ENCODE measurements at regions not wholly inside any gene's neighbourhood (a gene's known extent, or its start where the extent isn't known, plus 50 kb on each side); places are given as distances from the start of the nearest gene placed in this dataset.
A peak's percentile ranks its signal among the peaks of the same experiment; 100 is the strongest.

DNA sequence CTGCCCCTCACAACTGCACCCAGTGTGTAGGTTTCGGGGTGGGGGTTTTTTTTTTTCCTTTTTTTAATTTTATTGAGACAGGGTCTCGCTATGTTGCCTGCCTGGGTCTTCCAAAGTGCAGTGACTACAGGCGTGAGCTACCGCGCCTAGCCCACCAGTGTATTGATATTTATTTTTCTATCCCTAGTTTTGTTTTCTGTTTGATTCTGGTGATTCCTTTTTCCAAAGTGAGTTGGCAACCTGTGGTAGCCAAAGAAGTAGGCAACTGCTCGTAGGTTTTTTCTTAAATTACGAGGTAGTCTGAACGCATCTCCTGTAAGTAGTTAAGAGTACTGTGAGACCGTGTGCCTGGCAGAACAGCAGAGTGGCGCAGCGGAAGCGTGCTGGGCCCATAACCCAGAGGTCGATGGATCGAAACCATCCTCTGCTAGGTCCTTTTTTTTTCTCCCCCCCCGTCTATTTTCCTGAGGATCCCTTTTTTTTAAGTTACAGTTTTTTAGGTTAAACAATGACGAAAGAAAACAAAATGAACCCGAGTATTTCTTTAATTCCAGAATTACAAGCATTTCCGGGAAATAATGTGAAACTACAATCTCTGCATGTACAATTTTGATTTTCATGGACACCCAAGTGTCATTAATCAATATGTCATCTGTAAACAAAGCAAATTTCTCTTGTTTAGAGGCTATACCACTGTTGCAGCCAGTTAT, 78.7 kb upstream of the BTN3A2 start:
- Histone ChIP-seq H3K9ac (ENCODE audit: low read length in 3 of 3) (peak overlapping the region; percentile 87 to 100 (median 88)), H3K27ac (ENCODE audit: low read depth in 2 of 2, low read length in 2 of 2) (peak overlapping the region; percentile 91 to 92), H3K36me3 (ENCODE audit: control insufficient read depth in 2 of 3, insufficient read depth in 3 of 3, low read length in 3 of 3) (no peaks in the 10 kb centered on the region), H3K4me3 (ENCODE audit: low read length in 3 of 3) (peak overlapping the region; percentile 82 to 100 (median 85)), H3K9me3 (ENCODE audit: control insufficient read depth in 2 of 3, insufficient read depth in 1 of 3, low read length in 3 of 3) (no peaks in the 10 kb centered on the region), H3K4me1 (ENCODE audit: control insufficient read depth in 2 of 3, insufficient read depth in 2 of 3, low read depth in 1 of 3, low read length in 3 of 3) (peaks cover 0 to 4% (median 0%) of the 10 kb centered on the region in 3 donors), H3K27me3 (ENCODE audit: control insufficient read depth, insufficient read depth, low read length) (no peaks in the 10 kb centered on the region)
- intact Hi-C loops (cut with DNase I) = no loop called here
- TF ChIP-seq, protein P1, sequence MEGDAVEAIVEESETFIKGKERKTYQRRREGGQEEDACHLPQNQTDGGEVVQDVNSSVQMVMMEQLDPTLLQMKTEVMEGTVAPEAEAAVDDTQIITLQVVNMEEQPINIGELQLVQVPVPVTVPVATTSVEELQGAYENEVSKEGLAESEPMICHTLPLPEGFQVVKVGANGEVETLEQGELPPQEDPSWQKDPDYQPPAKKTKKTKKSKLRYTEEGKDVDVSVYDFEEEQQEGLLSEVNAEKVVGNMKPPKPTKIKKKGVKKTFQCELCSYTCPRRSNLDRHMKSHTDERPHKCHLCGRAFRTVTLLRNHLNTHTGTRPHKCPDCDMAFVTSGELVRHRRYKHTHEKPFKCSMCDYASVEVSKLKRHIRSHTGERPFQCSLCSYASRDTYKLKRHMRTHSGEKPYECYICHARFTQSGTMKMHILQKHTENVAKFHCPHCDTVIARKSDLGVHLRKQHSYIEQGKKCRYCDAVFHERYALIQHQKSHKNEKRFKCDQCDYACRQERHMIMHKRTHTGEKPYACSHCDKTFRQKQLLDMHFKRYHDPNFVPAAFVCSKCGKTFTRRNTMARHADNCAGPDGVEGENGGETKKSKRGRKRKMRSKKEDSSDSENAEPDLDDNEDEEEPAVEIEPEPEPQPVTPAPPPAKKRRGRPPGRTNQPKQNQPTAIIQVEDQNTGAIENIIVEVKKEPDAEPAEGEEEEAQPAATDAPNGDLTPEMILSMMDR (IDR thresholded peaks at IDR 0.05; ENCODE audit: borderline replicate concordance, extremely low read depth, insufficient read depth) = no peak
- DNase-seq = peak; percentile 84 to 93 (median 90)
- no peak for FAIRE-seq

DNA sequence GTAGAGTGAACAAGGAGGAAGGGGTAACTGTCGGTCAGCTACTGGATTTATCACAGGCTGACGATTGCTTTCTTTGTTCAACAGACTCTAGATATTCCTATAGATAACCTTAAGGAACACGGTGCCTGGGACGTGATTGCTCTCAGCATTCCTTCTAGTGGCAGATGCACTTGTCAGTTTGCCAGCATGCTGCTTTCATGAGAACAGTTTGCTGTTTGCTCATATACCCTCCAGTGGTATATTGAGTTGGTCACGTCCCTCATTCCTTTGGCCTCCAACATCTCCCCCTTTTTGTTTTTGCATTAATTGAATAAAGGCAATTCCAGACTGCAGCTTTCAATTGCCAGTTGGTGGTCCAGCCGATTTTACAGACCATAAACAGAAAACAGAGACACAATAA, 76.8 kb upstream of the BTN3A2 start:
- no peak for FAIRE-seq
- intact Hi-C loops (cut with DNase I) = no loop called here

DNA sequence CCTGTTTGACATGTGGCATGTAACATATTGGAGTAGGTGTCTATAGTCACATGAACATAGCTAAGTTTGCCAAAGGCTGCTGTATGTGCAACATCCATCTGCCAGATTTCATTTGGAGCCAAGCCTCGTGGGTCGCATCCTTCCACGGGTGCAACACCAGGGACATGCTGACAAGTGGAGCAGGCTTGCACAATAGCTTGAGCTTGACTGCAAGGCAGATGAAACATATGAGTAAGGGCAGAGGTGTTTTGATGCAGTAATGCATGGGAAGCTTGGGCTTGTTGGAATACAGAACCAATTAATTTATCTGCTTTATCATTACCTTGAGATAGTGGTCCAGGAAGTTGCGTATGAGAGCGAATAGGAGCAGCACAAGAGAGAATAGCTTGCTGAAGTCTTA, 74.1 kb upstream of the BTN3A2 start:
- intact Hi-C loops (cut with DNase I) = no loop called here
- no peak overlapping the region for H3K27ac ChIP-seq (ENCODE audit: low read depth in 2 of 2, low read length in 2 of 2)
- H3K4me3 ChIP-seq (ENCODE audit: low read length in 3 of 3) = no peak overlapping the region
- H3K9ac ChIP-seq (ENCODE audit: low read length in 3 of 3) = no peak overlapping the region
- TF ChIP-seq, protein P1 (IDR thresholded peaks at IDR 0.05; ENCODE audit: borderline replicate concordance, extremely low read depth, insufficient read depth) = no peak
- no peaks in the 10 kb centered on the region for H3K4me1 ChIP-seq (ENCODE audit: control insufficient read depth in 2 of 3, insufficient read depth in 2 of 3, low read depth in 1 of 3, low read length in 3 of 3)
- FAIRE-seq (no peak), DNase-seq (no peak)
- no peaks in the 10 kb centered on the region for H3K36me3 ChIP-seq (ENCODE audit: control insufficient read depth in 2 of 3, insufficient read depth in 3 of 3, low read length in 3 of 3)
- no peaks in the 10 kb centered on the region for H3K27me3 ChIP-seq (ENCODE audit: control insufficient read depth, insufficient read depth, low read length)
- no peaks in the 10 kb centered on the region for H3K9me3 ChIP-seq (ENCODE audit: control insufficient read depth in 2 of 3, insufficient read depth in 1 of 3, low read length in 3 of 3)

More for the DNA sequence above, 76.8 kb upstream of the BTN3A2 start:
- Histone ChIP-seq H3K27ac (ENCODE audit: low read depth in 2 of 2, low read length in 2 of 2) (no peak overlapping the region), H3K9me3 (ENCODE audit: control insufficient read depth in 2 of 3, insufficient read depth in 1 of 3, low read length in 3 of 3) (no peaks in the 10 kb centered on the region), H3K36me3 (ENCODE audit: control insufficient read depth in 2 of 3, insufficient read depth in 3 of 3, low read length in 3 of 3) (no peaks in the 10 kb centered on the region), H3K9ac (ENCODE audit: low read length in 3 of 3) (no peak overlapping the region), H3K4me3 (ENCODE audit: low read length in 3 of 3) (no peak overlapping the region), H3K27me3 (ENCODE audit: control insufficient read depth, insufficient read depth, low read length) (no peaks in the 10 kb centered on the region), H3K4me1 (ENCODE audit: control insufficient read depth in 2 of 3, insufficient read depth in 2 of 3, low read depth in 1 of 3, low read length in 3 of 3) (peaks cover 0 to 4% (median 0%) of the 10 kb centered on the region in 3 donors)
- TF ChIP-seq, protein P1 (IDR thresholded peaks at IDR 0.05; ENCODE audit: borderline replicate concordance, extremely low read depth, insufficient read depth) = no peak
- no peak for DNase-seq

Data from kidney (tissue), 13 donors.